HG02588 (cell line): ENCODE measurements at regions not wholly inside any gene's neighbourhood (a gene's known extent, or its start where the extent isn't known, plus 50 kb on each side); places are given as distances from the start of the nearest gene placed in this dataset.

Experiments
- ATAC-seq: cut with Tn5 transposase; IDR thresholded peaks from one replicate; pipeline ENCODE4 v1.9.1; 2021; ENCODE audit warnings: mild to moderate bottlenecking, moderate library complexity; ENCODE audit not compliant: unreplicated experiment

- no peak for ATAC-seq
Measured at GRCh38 chr15:95208988-95209387, 977.6 kb downstream of the MCTP2 start.

GRCh38 chr15:95210436-95210981 is 979.1 kb downstream of the MCTP2 start:
- ATAC-seq: no peak

- no peak for ATAC-seq
Measured at GRCh38 chr15:95215017-95215416, 983.7 kb downstream of the MCTP2 start.

GRCh38 chr15:95226835-95227234 is 995.5 kb downstream of the MCTP2 start:
- ATAC-seq: no peak

GRCh38 chr15:95227235-95227634 is 995.9 kb downstream of the MCTP2 start:
- ATAC-seq: no peak

GRCh38 chr15:95228856-95229555 is 997.6 kb downstream of the MCTP2 start:
- ATAC-seq: no peak

GRCh38 chr15:95235033-95235432 is 1003.7 kb downstream of the MCTP2 start:
- no peak for ATAC-seq

- ATAC-seq: no peak
Measured at GRCh38 chr15:95247071-95247984, 1016.0 kb downstream of the MCTP2 start.

GRCh38 chr15:95249524-95249923 is 1018.2 kb downstream of the MCTP2 start:
- ATAC-seq: no peak

- no peak for ATAC-seq
Measured at GRCh38 chr15:95252404-95252803, 1021.0 kb downstream of the MCTP2 start.

- ATAC-seq: no peak
Measured at GRCh38 chr15:95254263-95254662, 1022.9 kb downstream of the MCTP2 start.

GRCh38 chr15:95259513-95259912 is 1028.2 kb downstream of the MCTP2 start:
- no peak for ATAC-seq

GRCh38 chr15:95259965-95260364 is 1028.6 kb downstream of the MCTP2 start:
- ATAC-seq: no peak

- no peak for ATAC-seq
Measured at GRCh38 chr15:95260856-95261255, 1029.5 kb downstream of the MCTP2 start.

GRCh38 chr15:95261546-95261945 is 1030.2 kb downstream of the MCTP2 start:
- no peak for ATAC-seq

GRCh38 chr15:95261968-95262367 is 1030.6 kb downstream of the MCTP2 start:
- ATAC-seq: no peak

- no peak for ATAC-seq
Measured at GRCh38 chr15:95262866-95263564, 1031.7 kb downstream of the MCTP2 start.

GRCh38 chr15:95263751-95264150 is 1032.4 kb downstream of the MCTP2 start:
- no peak for ATAC-seq

GRCh38 chr15:95265419-95265997 is 1034.1 kb downstream of the MCTP2 start:
- no peak for ATAC-seq

GRCh38 chr15:95266451-95267061 is 1035.2 kb downstream of the MCTP2 start:
- ATAC-seq: no peak
